Natural killer cell (primary cell): ENCODE measurements at regions not wholly inside any gene's neighbourhood (a gene's known extent, or its start where the extent isn't known, plus 50 kb on each side); places are given as distances from the start of the nearest gene placed in this dataset.

Experiments used
- ATAC-seq, 3 donors: fragments of 150-1000 bp in 2 of 3; fragments of 200-7000 bp in 1 of 3; cut with Tn5 transposase; 1 replicate in 1 of 3; 2 replicates in 2 of 3; pipeline ENCODE4 v1.10.0; 2021; ENCODE audit warnings: mild to moderate bottlenecking in 2 of 3, moderate library complexity in 2 of 3
- DNase-seq, 2 donors: peaks; one replicate each; pipeline versions ENCODE4 v3.0.0 to v3.0.0-alpha.2; 2013 to 2021; ENCODE audit warnings: mixed read lengths in 1 of 2
- H3K27ac ChIP-seq: one replicate; pipeline ENCODE4 v1.5.1; 2013; ENCODE audit warnings: mild to moderate bottlenecking, low read length
- H3K27me3 ChIP-seq: one replicate; pipeline ENCODE4 v1.6.1; 2013; ENCODE audit warnings: low read length; ENCODE audit not compliant: control insufficient read depth, insufficient read depth
- H3K36me3 ChIP-seq: one replicate; pipeline ENCODE4 v1.6.1; 2013; ENCODE audit warnings: low read length; ENCODE audit not compliant: control insufficient read depth, insufficient read depth
- H3K4me1 ChIP-seq: one replicate; pipeline ENCODE4 v1.6.1; 2013; ENCODE audit warnings: low read length; ENCODE audit not compliant: control insufficient read depth, insufficient read depth
- H3K4me3 ChIP-seq: one replicate; pipeline ENCODE4 v1.5.1; 2013; ENCODE audit warnings: low read length
- H3K9me3 ChIP-seq: one replicate; pipeline ENCODE4 v1.6.1; 2013; ENCODE audit warnings: low read length; ENCODE audit not compliant: control insufficient read depth, insufficient read depth
- H3K27ac Mint-ChIP-seq, 2 donors: one replicate each; pipeline ENCODE4 v1.8.0; 2022; ENCODE audit warnings: mild to moderate bottlenecking in 2 of 2, mixed read lengths in 2 of 2, moderate library complexity in 1 of 2
- H3K27me3 Mint-ChIP-seq, 2 donors: one replicate each; pipeline ENCODE4 v1.8.0; 2022; ENCODE audit warnings: low read depth in 2 of 2, mixed read lengths in 2 of 2
- H3K36me3 Mint-ChIP-seq: one replicate; pipeline ENCODE4 v1.8.0; 2022; ENCODE audit warnings: mixed read lengths
- H3K4me1 Mint-ChIP-seq, 2 donors: one replicate each; pipeline ENCODE4 v1.8.0; 2022; ENCODE audit warnings: mixed read lengths in 2 of 2
- H3K4me3 Mint-ChIP-seq: one replicate; pipeline ENCODE4 v1.8.0; 2022; ENCODE audit warnings: mild to moderate bottlenecking, moderate library complexity, mixed read lengths
- H3K9me3 Mint-ChIP-seq, 2 donors: one replicate each; pipeline ENCODE4 v1.8.0; 2022; ENCODE audit warnings: mixed read lengths in 2 of 2
- CTCF ChIP-seq: fragments of 200-600 bp; IDR thresholded peaks from one replicate; pipeline ENCODE4 v1.8.0; 2022; ENCODE audit warnings: antibody characterized with exemption
- WGBS: methylation state at CpG from one replicate; pipeline ENCODE4 v1.1.7; 2013; ENCODE audit warnings: missing lambda C conversion rate; ENCODE audit not compliant: insufficient coverage; 5-methylcytosine and 5-hydroxymethylcytosine counted together
- intact Hi-C: fragments of 100-400 bp; cut with micrococcal nuclease; formaldehyde crosslinking; loops from one replicate; pipeline ENCODE4 v1.14.2; 2022

- 100% methylated on average over 1 of the region's 1 CpG for WGBS
- Histone ChIP-seq H3K9me3 (no peaks in the 10 kb centered on the region), H3K4me1 (no peaks in the 10 kb centered on the region), H3K36me3 (no peaks in the 10 kb centered on the region), H3K27me3 (no peaks in the 10 kb centered on the region), H3K27ac (no peak overlapping the region), H3K4me3 (no peak overlapping the region)
- H3K9me3 Mint-ChIP-seq = peaks cover 0 to 3% of the 10 kb centered on the region in 2 donors
- H3K27me3 Mint-ChIP-seq = peaks cover 0 to 5% of the 10 kb centered on the region in 2 donors
- intact Hi-C loops = no loop called here
- no peaks in the 10 kb centered on the region for H3K4me1 Mint-ChIP-seq
- DNase-seq (no peak), ATAC-seq (no peak)
- H3K27ac Mint-ChIP-seq = no peak overlapping the region
- no peak for TF ChIP-seq CTCF
- no peaks in the 10 kb centered on the region for H3K36me3 Mint-ChIP-seq
- H3K4me3 Mint-ChIP-seq = no peak overlapping the region
Observed at GRCh38 chr1:162996261-162996660, 72.9 kb upstream of the RGS4 start.

DNA sequence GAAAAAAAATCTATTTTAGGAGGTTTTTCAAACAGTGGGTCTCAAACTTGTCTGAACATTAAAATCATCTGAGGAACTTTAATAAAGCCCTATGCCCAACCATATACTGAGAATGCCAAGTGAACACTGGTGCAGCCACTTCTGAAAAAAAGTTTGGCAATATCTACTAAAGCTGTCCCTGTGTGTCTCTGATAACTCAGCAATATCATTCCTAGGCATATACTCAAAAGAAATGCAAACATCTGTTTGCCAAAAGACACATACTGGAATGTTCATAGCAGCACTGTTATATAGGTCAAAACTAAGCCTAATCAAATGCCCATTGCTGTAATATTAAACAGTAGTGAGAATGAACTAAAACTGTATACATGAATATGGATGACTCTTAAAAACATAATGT lies 74.2 kb upstream of the RGS4 start:
- H3K27me3 Mint-ChIP-seq = peaks cover 0 to 5% of the 10 kb centered on the region in 2 donors
- Histone ChIP-seq H3K9me3 (no peaks in the 10 kb centered on the region), H3K27ac (no peak overlapping the region), H3K27me3 (no peaks in the 10 kb centered on the region), H3K4me1 (no peaks in the 10 kb centered on the region), H3K36me3 (no peaks in the 10 kb centered on the region), H3K4me3 (no peak overlapping the region)
- H3K9me3 Mint-ChIP-seq = peaks cover 0 to 3% of the 10 kb centered on the region in 2 donors
- H3K4me3 Mint-ChIP-seq = no peak overlapping the region
- intact Hi-C loops = no loop called here
- H3K4me1 Mint-ChIP-seq = no peaks in the 10 kb centered on the region
- DNase-seq = no peak
- H3K27ac Mint-ChIP-seq = no peak overlapping the region
- H3K36me3 Mint-ChIP-seq = no peaks in the 10 kb centered on the region
- no peak for TF ChIP-seq CTCF
- no peak for ATAC-seq

GRCh38 chr1:162993846-162994245 lies 75.3 kb upstream of the RGS4 start:
- intact Hi-C loops = no loop called here
- Histone ChIP-seq H3K27me3 (no peaks in the 10 kb centered on the region), H3K27ac (no peak overlapping the region), H3K4me3 (no peak overlapping the region), H3K9me3 (no peaks in the 10 kb centered on the region), H3K4me1 (no peaks in the 10 kb centered on the region), H3K36me3 (no peaks in the 10 kb centered on the region)
- H3K36me3 Mint-ChIP-seq = no peaks in the 10 kb centered on the region
- no peaks in the 10 kb centered on the region for H3K4me1 Mint-ChIP-seq
- H3K4me3 Mint-ChIP-seq = no peak overlapping the region
- DNase-seq (no peak), ATAC-seq (no peak)
- 81% methylated on average over 2 of the region's 3 CpGs for WGBS
- peaks cover 0 to 5% of the 10 kb centered on the region in 2 donors for H3K27me3 Mint-ChIP-seq
- H3K27ac Mint-ChIP-seq = no peak overlapping the region
- TF ChIP-seq CTCF = no peak
- H3K9me3 Mint-ChIP-seq = peaks cover 0 to 3% of the 10 kb centered on the region in 2 donors

DNA sequence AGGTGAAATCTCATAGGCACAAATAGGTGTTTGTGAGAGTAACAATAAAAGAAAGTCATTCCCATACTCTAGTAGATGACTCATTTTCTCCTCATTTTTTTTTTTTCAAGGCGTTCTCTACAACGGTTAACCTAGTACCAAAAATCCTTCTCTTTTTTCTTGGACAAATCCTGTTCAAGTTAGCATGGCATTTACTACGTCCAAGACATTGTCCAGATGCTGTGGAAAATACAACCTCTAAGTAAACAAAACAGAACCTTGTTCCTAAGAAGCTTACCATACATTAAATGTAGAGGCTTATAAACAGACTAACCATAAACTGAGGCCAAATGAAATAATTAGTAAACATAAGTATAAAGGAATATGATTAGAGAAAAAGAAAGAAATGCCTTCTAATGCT lies 76.2 kb upstream of the RGS4 start:
- DNase-seq (no peak), ATAC-seq (no peak)
- H3K4me1 Mint-ChIP-seq = no peaks in the 10 kb centered on the region
- H3K27me3 ChIP-seq = no peaks in the 10 kb centered on the region
- H3K27ac ChIP-seq = no peak overlapping the region
- no peaks in the 10 kb centered on the region for H3K36me3 Mint-ChIP-seq
- H3K4me1 ChIP-seq = no peaks in the 10 kb centered on the region
- H3K9me3 Mint-ChIP-seq = no peaks in the 10 kb centered on the region
- no peak overlapping the region for H3K27ac Mint-ChIP-seq
- no peaks in the 10 kb centered on the region for H3K36me3 ChIP-seq
- H3K9me3 ChIP-seq = no peaks in the 10 kb centered on the region
- peaks cover 0 to 5% of the 10 kb centered on the region in 2 donors for H3K27me3 Mint-ChIP-seq
- H3K4me3 ChIP-seq = no peak overlapping the region
- no peak overlapping the region for H3K4me3 Mint-ChIP-seq
- WGBS = 82% methylated on average over 3 of the region's 3 CpGs
- no peak for TF ChIP-seq CTCF
- intact Hi-C loops = no loop called here
